GM23338 (cell line): ENCODE measurements at regions not wholly inside any gene's neighbourhood (a gene's known extent, or its start where the extent isn't known, plus 50 kb on each side); places are given as distances from the start of the nearest gene placed in this dataset.

Experiments used
- ATAC-seq: fragments of 200-7000 bp; cut with Tn5 transposase; 3 replicates; pipeline ENCODE4 v1.9.1; 2020
- DNase-seq: peaks from one replicate; pipeline ENCODE4 v3.0.0-alpha.2; 2015; ENCODE audit warnings: low spot score
- H2AFZ ChIP-seq: fragments of 200-600 bp; sonication (generic); 2 replicates; pipeline ENCODE4 v1.8.0; 2016; ENCODE audit warnings: antibody characterized with exemption, mild to moderate bottlenecking, moderate library complexity
- H3F3A ChIP-seq: fragments of 200-600 bp; sonication (generic); replicated peaks from 2 replicates; pipeline ENCODE4 v1.8.0; 2017; ENCODE audit warnings: antibody characterized with exemption, mixed run types, low read depth
- H3K27ac ChIP-seq: fragments of 200-600 bp; sonication (generic); 2 replicates; pipeline ENCODE4 v1.6.1; 2016; ENCODE audit warnings: low read depth
- H3K27me3 ChIP-seq: fragments of 200-600 bp; sonication (generic); 2 replicates; pipeline ENCODE4 v1.8.0; 2016; ENCODE audit warnings: mild to moderate bottlenecking, mixed run types, moderate library complexity; ENCODE audit not compliant: insufficient read depth
- H3K36me3 ChIP-seq: fragments of 200-600 bp; sonication (generic); 2 replicates; pipeline ENCODE4 v1.8.0; 2016; ENCODE audit warnings: mild to moderate bottlenecking; ENCODE audit not compliant: insufficient read depth
- H3K4me1 ChIP-seq: fragments of 200-600 bp; sonication (generic); 2 replicates; pipeline ENCODE4 v1.8.0; 2016; ENCODE audit warnings: mild to moderate bottlenecking, moderate library complexity; ENCODE audit not compliant: insufficient read depth
- H3K4me2 ChIP-seq: fragments of 200-600 bp; sonication (generic); 2 replicates; pipeline ENCODE4 v1.7.1; 2017; ENCODE audit warnings: mixed run types
- H3K4me3 ChIP-seq: fragments of 200-600 bp; sonication (generic); 2 replicates; pipeline ENCODE4 v1.6.1; 2016; ENCODE audit warnings: mixed run types
- H3K79me2 ChIP-seq: fragments of 200-600 bp; sonication (generic); replicated peaks from 2 replicates; pipeline ENCODE4 v1.8.0; 2017; ENCODE audit warnings: mild to moderate bottlenecking; ENCODE audit not compliant: insufficient read depth
- H3K9me2 ChIP-seq: fragments of 200-600 bp; sonication (generic); 2 replicates; pipeline ENCODE4 v1.8.0; 2017; ENCODE audit not compliant: insufficient read depth
- H4K20me1 ChIP-seq: fragments of 200-600 bp; sonication (generic); replicated peaks from 2 replicates; pipeline ENCODE4 v1.8.0; 2017; ENCODE audit warnings: mild to moderate bottlenecking; ENCODE audit not compliant: insufficient read depth
- H3K27ac Mint-ChIP-seq: 2 replicates; pipeline ENCODE4 v1.8.0; 2020; ENCODE audit warnings: inconsistent platforms, mild to moderate bottlenecking, moderate library complexity, mixed read lengths
- H3K27me3 Mint-ChIP-seq: 3 replicates; pipeline ENCODE4 v1.8.0; 2022; ENCODE audit warnings: low read depth, mild to moderate bottlenecking, moderate library complexity, mixed read lengths, inconsistent platforms; ENCODE audit not compliant: insufficient read depth, poor library complexity
- H3K36me3 Mint-ChIP-seq: 3 replicates; pipeline ENCODE4 v1.8.0; 2021; ENCODE audit warnings: low read depth, mild to moderate bottlenecking, inconsistent platforms, moderate library complexity, mixed read lengths
- H3K4me1 Mint-ChIP-seq: 3 replicates; pipeline ENCODE4 v1.8.0; 2020; ENCODE audit warnings: mild to moderate bottlenecking, inconsistent platforms, mixed read lengths
- H3K4me3 Mint-ChIP-seq: 3 replicates; pipeline ENCODE4 v1.8.0; 2021; ENCODE audit warnings: moderate library complexity, mild to moderate bottlenecking, inconsistent platforms, mixed read lengths
- H3K9me3 Mint-ChIP-seq: 3 replicates; pipeline ENCODE4 v1.8.0; 2020; ENCODE audit warnings: moderate library complexity, mild to moderate bottlenecking, inconsistent platforms, mixed read lengths
- CREB1 ChIP-seq: fragments of 250-450 bp; sonication (Bioruptor Pico); IDR thresholded peaks from 2 replicates; pipeline ENCODE4 v1.5.0; 2020; ENCODE audit warnings: low read depth, mild to moderate bottlenecking, moderate library complexity
- CTCF ChIP-seq, 2 experiments: fragments of 200-600 bp in 1 of 2; sonication (generic) in 1 of 2; conservative IDR thresholded peaks; 2 replicates each; pipeline versions ENCODE4 v1.5.1 to v1.6.1; 2016 to 2017; ENCODE audit warnings: antibody characterized with exemption in 2 of 2, low read depth in 2 of 2, mild to moderate bottlenecking in 2 of 2, moderate library complexity in 1 of 2
- ETS1 ChIP-seq: IDR thresholded peaks from 2 replicates; pipeline ENCODE4 v1.6.1; 2016; ENCODE audit warnings: antibody characterized with exemption
- EZH2 ChIP-seq: fragments of 200-600 bp; sonication (generic); IDR thresholded peaks from one replicate; pipeline ENCODE4 v1.8.0; 2017; ENCODE audit warnings: antibody characterized with exemption, mild to moderate bottlenecking, low read depth; ENCODE audit not compliant: unreplicated experiment
- EZH2phosphoT487 ChIP-seq: fragments of 200-600 bp; sonication (generic); IDR thresholded peaks from one replicate; pipeline ENCODE4 v1.8.1; 2018; ENCODE audit warnings: antibody characterized with exemption; ENCODE audit not compliant: unreplicated experiment
- JUNB ChIP-seq: IDR thresholded peaks from one replicate; pipeline ENCODE4 v1.6.1; 2016; ENCODE audit warnings: antibody characterized with exemption; ENCODE audit not compliant: unreplicated experiment
- NANOG ChIP-seq: IDR thresholded peaks from 2 replicates; pipeline ENCODE4 v1.6.1; 2016; ENCODE audit warnings: antibody characterized with exemption, borderline replicate concordance
- REST ChIP-seq: IDR thresholded peaks from one replicate; pipeline ENCODE4 v1.6.1; 2018; ENCODE audit warnings: antibody characterized with exemption; ENCODE audit not compliant: unreplicated experiment
- STAT1 ChIP-seq: IDR thresholded peaks from one replicate; pipeline ENCODE4 v1.6.1; 2016; ENCODE audit warnings: antibody characterized with exemption; ENCODE audit not compliant: unreplicated experiment
- ZNF114 ChIP-seq: fragments of 250-450 bp; sonication (Bioruptor Pico); IDR thresholded peaks from 2 replicates; pipeline ENCODE4 v1.5.0; 2020; ENCODE audit warnings: mild to moderate bottlenecking, moderate library complexity
- ZNF331 ChIP-seq: fragments of 250-450 bp; sonication (Bioruptor Pico); IDR thresholded peaks from 2 replicates; pipeline ENCODE4 v1.5.0; 2020; ENCODE audit warnings: low read depth, mild to moderate bottlenecking, moderate library complexity

GRCh38 chr2:3981446-3981987, 278.1 kb downstream of the DCDC2C start:
- no peaks in the 10 kb centered on the region for H3K36me3 ChIP-seq
- TF ChIP-seq EZH2phosphoT487, result no peak
- no peak for TF ChIP-seq NANOG
- no peak for TF ChIP-seq STAT1
- no peak for TF ChIP-seq CREB1
- peaks cover 85% of the 10 kb centered on the region for H3K9me3 Mint-ChIP-seq
- H3K27ac Mint-ChIP-seq, result no peak overlapping the region
- H3K79me2 ChIP-seq, result no peaks in the 10 kb centered on the region
- H2AFZ ChIP-seq, result no peak overlapping the region
- no peak overlapping the region for H3K27ac ChIP-seq
- no peaks in the 10 kb centered on the region for H3K4me1 Mint-ChIP-seq
- H3K36me3 Mint-ChIP-seq, result 0 out of 3 replicates have a peak, but pooled peaks cover 4% of the 10 kb centered on the region
- ATAC-seq (no peak), DNase-seq (no peak)
- H4K20me1 ChIP-seq, result no peaks in the 10 kb centered on the region
- no peaks in the 10 kb centered on the region for H3F3A ChIP-seq
- H3K4me3 Mint-ChIP-seq, result no peak overlapping the region
- no peaks in the 10 kb centered on the region for H3K4me1 ChIP-seq
- no peak overlapping the region for H3K4me3 ChIP-seq
- H3K9me2 ChIP-seq, result no peaks in the 10 kb centered on the region
- no peak overlapping the region for H3K4me2 ChIP-seq
- H3K27me3 ChIP-seq, result no peaks in the 10 kb centered on the region
- no peaks in the 10 kb centered on the region for H3K27me3 Mint-ChIP-seq

GRCh38 chr2:3982160-3982559, 278.8 kb downstream of the DCDC2C start:
- no peaks in the 10 kb centered on the region for H3K36me3 ChIP-seq
- H3K4me2 ChIP-seq, result no peak overlapping the region
- no peak overlapping the region for H3K27ac ChIP-seq
- no peaks in the 10 kb centered on the region for H3K4me1 Mint-ChIP-seq
- no peak overlapping the region for H3K4me3 Mint-ChIP-seq
- ATAC-seq (no peak), DNase-seq (no peak)
- no peak for TF ChIP-seq EZH2phosphoT487
- TF ChIP-seq STAT1, result no peak
- TF ChIP-seq NANOG, result no peak
- TF ChIP-seq JUNB, result no peak
- TF ChIP-seq ZNF331, result no peak
- TF ChIP-seq CREB1, result no peak
- no peak for TF ChIP-seq ETS1
- no peak for TF ChIP-seq CTCF (conservative IDR thresholded peaks at IDR 0.05; ENCODE audit: low read depth in 2 of 2)
- no peak for TF ChIP-seq EZH2
- no peak for TF ChIP-seq REST
- no peak for TF ChIP-seq ZNF114
- H3K79me2 ChIP-seq, result no peaks in the 10 kb centered on the region
- H3K36me3 Mint-ChIP-seq, result 0 out of 3 replicates have a peak, but pooled peaks cover 4% of the 10 kb centered on the region
- H3K27me3 ChIP-seq, result no peaks in the 10 kb centered on the region
- no peaks in the 10 kb centered on the region for H3K4me1 ChIP-seq
- H3F3A ChIP-seq, result no peaks in the 10 kb centered on the region
- peaks cover 86% of the 10 kb centered on the region for H3K9me3 Mint-ChIP-seq
- no peaks in the 10 kb centered on the region for H3K27me3 Mint-ChIP-seq
- H4K20me1 ChIP-seq, result no peaks in the 10 kb centered on the region
- no peaks in the 10 kb centered on the region for H3K9me2 ChIP-seq
- no peak overlapping the region for H3K4me3 ChIP-seq
- no peak overlapping the region for H3K27ac Mint-ChIP-seq
- H2AFZ ChIP-seq, result no peak overlapping the region
